GM12875 (cell line): ENCODE measurements at regions not wholly inside any gene's neighbourhood (a gene's known extent, or its start where the extent isn't known, plus 50 kb on each side); places are given as distances from the start of the nearest gene placed in this dataset.

Source experiments
- H3K4me3 ChIP-seq: one replicate; pipeline ENCODE4 v1.5.1; 2011; ENCODE audit warnings: low read depth, low read length, control low read depth
- TF ChIP-seq, protein P1 (sequence below): IDR thresholded peaks from 2 replicates; pipeline ENCODE4 v1.5.1; 2011; ENCODE audit warnings: low read depth, mild to moderate bottlenecking, control low read depth, inconsistent platforms, low read length, moderate library complexity, borderline replicate concordance; ENCODE audit not compliant: insufficient read depth

DNA sequence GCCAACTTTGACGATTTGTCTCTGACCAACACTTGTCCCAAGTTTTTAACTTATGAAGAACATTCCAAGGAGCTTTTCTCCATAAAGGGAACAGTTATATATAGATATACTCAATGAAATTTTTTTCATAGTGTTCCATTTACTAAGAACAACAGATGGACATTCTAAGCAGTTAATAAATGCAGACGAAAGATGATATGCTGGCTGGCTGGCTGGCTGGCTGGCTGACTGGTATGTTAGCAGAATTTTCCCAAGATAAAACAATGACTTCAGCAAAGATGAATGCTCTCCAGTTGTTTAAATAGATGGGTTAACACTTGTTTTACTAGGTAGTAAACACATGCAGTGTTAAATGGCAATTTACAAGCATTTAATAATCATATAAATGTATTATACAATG is 62.2 kb downstream of the SPANXN3 start:
- TF ChIP-seq, protein P1, sequence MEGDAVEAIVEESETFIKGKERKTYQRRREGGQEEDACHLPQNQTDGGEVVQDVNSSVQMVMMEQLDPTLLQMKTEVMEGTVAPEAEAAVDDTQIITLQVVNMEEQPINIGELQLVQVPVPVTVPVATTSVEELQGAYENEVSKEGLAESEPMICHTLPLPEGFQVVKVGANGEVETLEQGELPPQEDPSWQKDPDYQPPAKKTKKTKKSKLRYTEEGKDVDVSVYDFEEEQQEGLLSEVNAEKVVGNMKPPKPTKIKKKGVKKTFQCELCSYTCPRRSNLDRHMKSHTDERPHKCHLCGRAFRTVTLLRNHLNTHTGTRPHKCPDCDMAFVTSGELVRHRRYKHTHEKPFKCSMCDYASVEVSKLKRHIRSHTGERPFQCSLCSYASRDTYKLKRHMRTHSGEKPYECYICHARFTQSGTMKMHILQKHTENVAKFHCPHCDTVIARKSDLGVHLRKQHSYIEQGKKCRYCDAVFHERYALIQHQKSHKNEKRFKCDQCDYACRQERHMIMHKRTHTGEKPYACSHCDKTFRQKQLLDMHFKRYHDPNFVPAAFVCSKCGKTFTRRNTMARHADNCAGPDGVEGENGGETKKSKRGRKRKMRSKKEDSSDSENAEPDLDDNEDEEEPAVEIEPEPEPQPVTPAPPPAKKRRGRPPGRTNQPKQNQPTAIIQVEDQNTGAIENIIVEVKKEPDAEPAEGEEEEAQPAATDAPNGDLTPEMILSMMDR: no peak
- no peak overlapping the region for H3K4me3 ChIP-seq

DNA sequence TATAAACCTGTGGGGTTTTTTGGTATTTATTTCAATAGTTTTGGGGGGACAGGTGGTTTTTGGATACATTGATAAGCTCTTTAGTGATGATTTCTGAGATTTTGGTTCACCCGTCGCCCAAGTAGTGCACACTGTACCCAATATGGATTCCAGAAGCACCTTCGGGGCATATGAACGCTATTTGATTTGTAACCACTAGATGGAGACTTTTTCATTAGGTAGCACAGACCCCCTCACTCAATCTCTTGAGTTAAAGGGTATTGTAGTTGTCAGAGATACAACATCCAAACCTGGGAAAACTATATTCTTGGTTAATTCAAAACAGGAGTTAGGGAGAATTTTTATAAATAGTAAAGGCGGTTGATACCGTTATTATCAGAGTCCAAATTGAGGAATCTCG is 79.8 kb downstream of the SPANXN3 start:
- no peak overlapping the region for H3K4me3 ChIP-seq
- TF ChIP-seq, protein P1: peak; percentile 30; the same call in 1 of the 2 replicates

DNA sequence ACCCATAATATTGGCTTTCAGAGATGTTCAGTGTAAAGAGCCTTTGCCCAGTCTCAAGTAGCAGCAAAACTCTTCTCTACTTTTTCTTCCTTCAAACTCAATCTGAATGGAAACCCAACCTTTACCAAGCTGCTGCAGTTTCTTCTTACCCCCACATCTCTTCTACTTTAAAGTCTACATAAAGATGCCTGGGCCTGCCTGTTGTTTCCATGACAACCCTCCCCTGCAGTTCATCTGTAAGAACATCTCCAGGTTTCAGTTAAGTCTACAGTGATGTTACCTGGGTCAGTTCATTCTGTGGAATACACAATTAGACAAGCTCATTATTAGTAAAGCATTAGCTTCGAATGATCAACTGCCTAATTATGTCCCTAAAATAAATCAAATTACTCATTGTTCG is 81.4 kb downstream of the SPANXN3 start:
- TF ChIP-seq, protein P1: no peak
- H3K4me3 ChIP-seq: no peak overlapping the region

DNA sequence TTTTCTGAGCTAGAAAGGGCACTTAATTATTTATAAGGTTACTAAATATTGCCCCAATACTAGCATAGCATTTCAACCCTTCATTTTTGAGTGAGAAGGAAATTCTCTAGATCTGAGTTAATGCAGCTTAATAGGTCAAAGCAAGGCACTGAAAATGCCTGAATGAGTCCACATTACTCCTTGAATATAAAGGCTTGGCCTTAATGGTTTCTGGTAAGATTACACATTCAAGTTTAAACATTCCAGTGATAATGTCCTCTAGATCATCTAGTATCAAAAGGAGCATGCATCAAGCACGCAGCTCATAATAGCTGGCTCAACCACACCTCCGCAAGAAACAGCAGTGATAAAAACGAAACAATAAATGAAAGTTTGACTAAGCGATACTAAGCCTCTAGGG is 87.5 kb downstream of the SPANXN3 start:
- TF ChIP-seq, protein P1: no peak
- no peak overlapping the region for H3K4me3 ChIP-seq

DNA sequence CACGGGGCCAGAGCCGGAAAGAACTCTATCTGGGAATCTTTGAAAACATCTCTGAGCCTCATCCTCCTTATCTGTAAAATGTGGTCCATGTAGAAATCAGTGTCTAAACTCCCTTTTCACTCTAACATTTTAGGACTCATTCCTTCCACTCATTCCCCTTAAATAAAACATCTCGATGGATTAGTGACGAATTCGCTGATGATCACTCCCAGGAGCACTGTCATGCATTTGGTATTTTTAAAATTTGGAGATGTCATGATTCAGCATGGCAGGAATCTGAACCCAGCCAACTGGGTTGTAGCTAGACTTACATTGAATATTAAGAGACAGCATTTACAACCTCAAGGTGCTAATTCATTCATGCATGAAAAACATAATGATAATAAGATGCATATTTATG is 88.1 kb downstream of the SPANXN3 start:
- H3K4me3 ChIP-seq: no peak overlapping the region
- TF ChIP-seq, protein P1: no peak

DNA sequence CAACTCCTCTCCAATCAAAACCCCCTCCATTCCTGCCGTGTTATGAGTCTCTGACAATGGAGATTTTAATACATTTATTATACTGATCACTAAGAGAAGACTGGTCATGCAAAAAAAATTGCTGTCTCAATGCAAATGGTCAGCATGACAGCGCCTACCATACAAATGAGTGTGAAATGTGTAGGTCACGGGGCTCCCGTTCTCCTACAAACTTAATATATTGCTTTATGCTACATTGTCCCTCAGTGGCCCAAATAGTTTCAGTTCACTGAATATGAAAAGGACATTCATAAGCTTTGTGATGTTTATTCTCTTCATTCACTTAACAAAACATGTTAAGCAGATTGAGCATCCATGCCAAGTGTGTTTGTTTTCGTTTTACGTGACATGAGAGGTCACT is 116.1 kb downstream of the SPANXN3 start:
- no peak overlapping the region for H3K4me3 ChIP-seq
- TF ChIP-seq, protein P1: no peak

DNA sequence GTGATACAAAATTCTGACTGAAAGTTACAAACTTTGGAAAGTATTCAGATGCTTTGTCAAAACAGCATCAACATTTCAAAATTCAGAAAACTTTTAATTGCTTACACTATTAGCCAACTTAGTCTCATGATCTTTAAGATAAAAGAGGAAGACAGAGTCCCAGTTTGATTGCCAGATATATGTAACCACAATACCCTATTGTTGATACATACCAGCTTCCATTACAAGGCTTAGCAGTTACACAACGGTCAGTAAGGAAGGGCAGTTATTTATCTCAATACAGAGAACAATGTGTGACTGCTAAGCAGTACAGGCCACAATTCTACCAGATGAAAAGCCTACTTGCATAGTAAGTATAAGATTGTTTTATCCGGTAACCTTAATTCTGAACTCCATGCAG is 138.4 kb downstream of the SPANXN3 start:
- no peak overlapping the region for H3K4me3 ChIP-seq
- TF ChIP-seq, protein P1: no peak
